ENCODE measurements at regions not wholly inside any gene's neighbourhood (a gene's known extent, or its start where the extent isn't known, plus 50 kb on each side); places are given as distances from the start of the nearest gene placed in this dataset.

- TF ChIP-seq ZFX (IDR thresholded peaks at IDR 0.05) (no peak), CTCF (conservative IDR thresholded peaks at IDR 0.05) (no peak)
- no peak overlapping the region for H3K27ac ChIP-seq
Measured at GRCh38 chr12:85664429-85664828, 171.8 kb downstream of the RASSF9 start.

- TF ChIP-seq CTCF (conservative IDR thresholded peaks at IDR 0.05): no peak
- TF ChIP-seq ZFX (IDR thresholded peaks at IDR 0.05): no peak
- no peak overlapping the region for H3K27ac ChIP-seq
Measured at GRCh38 chr12:85669911-85670310, 166.3 kb downstream of the RASSF9 start.

GRCh38 chr12:85672436-85672835 lies 163.8 kb downstream of the RASSF9 start:
- TF ChIP-seq ZFX (IDR thresholded peaks at IDR 0.05) (no peak), CTCF (conservative IDR thresholded peaks at IDR 0.05) (no peak)
- no peak overlapping the region for H3K27ac ChIP-seq

- no peak overlapping the region for H3K27ac ChIP-seq
Measured at GRCh38 chr12:85673921-85674420, 162.2 kb downstream of the RASSF9 start.

GRCh38 chr12:85676816-85677749 lies 159.1 kb downstream of the RASSF9 start:
- TF ChIP-seq CTCF (conservative IDR thresholded peaks at IDR 0.05) (no peak), ZFX (IDR thresholded peaks at IDR 0.05) (no peak)
- no peak overlapping the region for H3K27ac ChIP-seq

More at GRCh38 chr12:85673921-85674420, 162.2 kb downstream of the RASSF9 start:
- TF ChIP-seq ZFX (IDR thresholded peaks at IDR 0.05): no peak
- no peak for TF ChIP-seq CTCF (conservative IDR thresholded peaks at IDR 0.05)

GRCh38 chr12:85679296-85679695 lies 156.9 kb downstream of the RASSF9 start:
- no peak overlapping the region for H3K27ac ChIP-seq
- TF ChIP-seq CTCF (conservative IDR thresholded peaks at IDR 0.05): no peak
- TF ChIP-seq ZFX (IDR thresholded peaks at IDR 0.05): no peak

- TF ChIP-seq CTCF (conservative IDR thresholded peaks at IDR 0.05) (no peak), ZFX (IDR thresholded peaks at IDR 0.05) (no peak)
- no peak overlapping the region for H3K27ac ChIP-seq
Measured at GRCh38 chr12:85680881-85681280, 155.3 kb downstream of the RASSF9 start.

Measured in C4-2B (cell line).